Activated gamma-delta T cell treated with Interleukin-2 at 50 U/mL for 16 hours (primary cell): ENCODE measurements at regions not wholly inside any gene's neighbourhood (a gene's known extent, or its start where the extent isn't known, plus 50 kb on each side); places are given as distances from the start of the nearest gene placed in this dataset.

Experiments
- DNase-seq: peaks from one replicate; pipeline ENCODE4 v3.0.0-alpha.2; 2020

- DNase-seq: no peak
Measured at GRCh38 chr15:39330061-39330460, 250.8 kb upstream of the THBS1 start.

- DNase-seq: no peak
Measured at GRCh38 chr15:39331584-39331983, 249.3 kb upstream of the THBS1 start.

GRCh38 chr15:39332846-39333245 is 248.0 kb upstream of the THBS1 start:
- no peak for DNase-seq

GRCh38 chr15:39333393-39333792 is 247.5 kb upstream of the THBS1 start:
- no peak for DNase-seq

GRCh38 chr15:39333896-39334295 is 247.0 kb upstream of the THBS1 start:
- DNase-seq: no peak

- DNase-seq: no peak
Measured at GRCh38 chr15:39336926-39337325, 244.0 kb upstream of the THBS1 start.

- DNase-seq: no peak
Measured at GRCh38 chr15:39338251-39338650, 242.6 kb upstream of the THBS1 start.

- DNase-seq: no peak
Measured at GRCh38 chr15:39340903-39341645, 239.8 kb upstream of the THBS1 start.

GRCh38 chr15:39344662-39345141 is 236.2 kb upstream of the THBS1 start:
- DNase-seq: no peak

GRCh38 chr15:39345176-39345575 is 235.7 kb upstream of the THBS1 start:
- no peak for DNase-seq

- no peak for DNase-seq
Measured at GRCh38 chr15:39347453-39347852, 233.4 kb upstream of the THBS1 start.

- no peak for DNase-seq
Measured at GRCh38 chr15:39350785-39351184, 230.1 kb upstream of the THBS1 start.

- DNase-seq: no peak
Measured at GRCh38 chr15:39354189-39354588, 226.7 kb upstream of the THBS1 start.

GRCh38 chr15:39357480-39358268 is 223.2 kb upstream of the THBS1 start:
- no peak for DNase-seq

GRCh38 chr15:39358441-39359041 is 222.3 kb upstream of the THBS1 start:
- DNase-seq: no peak

GRCh38 chr15:39359771-39360170 is 221.1 kb upstream of the THBS1 start:
- DNase-seq: no peak

- no peak for DNase-seq
Measured at GRCh38 chr15:39360452-39360851, 220.4 kb upstream of the THBS1 start.

- DNase-seq: no peak
Measured at GRCh38 chr15:39361497-39361896, 219.4 kb upstream of the THBS1 start.

GRCh38 chr15:39362821-39363561 is 217.9 kb upstream of the THBS1 start:
- DNase-seq: no peak

- no peak for DNase-seq
Measured at GRCh38 chr15:39363761-39364586, 216.9 kb upstream of the THBS1 start.

- DNase-seq: no peak
Measured at GRCh38 chr15:39364721-39365120, 216.2 kb upstream of the THBS1 start.

- no peak for DNase-seq
Measured at GRCh38 chr15:39365161-39365560, 215.7 kb upstream of the THBS1 start.
